Putamen (tissue), 1 donor: ENCODE measurements at regions not wholly inside any gene's neighbourhood (a gene's known extent, or its start where the extent isn't known, plus 50 kb on each side); places are given as distances from the start of the nearest gene placed in this dataset.

Experiments used
- DNase-seq: peaks from one replicate; pipeline ENCODE4 v3.0.0-alpha.2; 2016; ENCODE audit warnings: low spot score

GRCh38 chr2:60400462-60401246, 152.8 kb downstream of the BCL11A start:
- no peak for DNase-seq

GRCh38 chr2:60394463-60394862, 159.0 kb downstream of the BCL11A start:
- DNase-seq = no peak

GRCh38 chr2:60391649-60392375, 161.6 kb downstream of the BCL11A start:
- DNase-seq = no peak

GRCh38 chr2:60391230-60391629, 162.2 kb downstream of the BCL11A start:
- DNase-seq = no peak

GRCh38 chr2:60386436-60386835, 167.0 kb downstream of the BCL11A start:
- no peak for DNase-seq

- DNase-seq = no peak
Observed at GRCh38 chr2:60385648-60386047, 167.8 kb downstream of the BCL11A start.

GRCh38 chr2:60383401-60384143, 169.9 kb downstream of the BCL11A start:
- no peak for DNase-seq

- DNase-seq = no peak
Observed at GRCh38 chr2:60380411-60380810, 173.0 kb downstream of the BCL11A start.

GRCh38 chr2:60379684-60380083, 173.8 kb downstream of the BCL11A start:
- no peak for DNase-seq

GRCh38 chr2:60379216-60379615, 174.2 kb downstream of the BCL11A start:
- no peak for DNase-seq

- no peak for DNase-seq
Observed at GRCh38 chr2:60377825-60378224, 175.6 kb downstream of the BCL11A start.

- no peak for DNase-seq
Observed at GRCh38 chr2:60376252-60376651, 177.2 kb downstream of the BCL11A start.

- DNase-seq = no peak
Observed at GRCh38 chr2:60371681-60372080, 181.8 kb downstream of the BCL11A start.

GRCh38 chr2:60371219-60371618, 182.2 kb downstream of the BCL11A start:
- DNase-seq = no peak

GRCh38 chr2:60370814-60371213, 182.6 kb downstream of the BCL11A start:
- DNase-seq = no peak

GRCh38 chr2:60368456-60368855, 185.0 kb downstream of the BCL11A start:
- no peak for DNase-seq

- no peak for DNase-seq
Observed at GRCh38 chr2:60366135-60366712, 187.2 kb downstream of the BCL11A start.

- no peak for DNase-seq
Observed at GRCh38 chr2:60365556-60365955, 187.9 kb downstream of the BCL11A start.

GRCh38 chr2:60364491-60364890, 189.0 kb downstream of the BCL11A start:
- DNase-seq = no peak

- no peak for DNase-seq
Observed at GRCh38 chr2:60361498-60361897, 192.0 kb downstream of the BCL11A start.

GRCh38 chr2:60359569-60359968, 193.9 kb downstream of the BCL11A start:
- DNase-seq = no peak

GRCh38 chr2:60358476-60358875, 195.0 kb downstream of the BCL11A start:
- no peak for DNase-seq
